ENCODE measurements at regions not wholly inside any gene's neighbourhood (a gene's known extent, or its start where the extent isn't known, plus 50 kb on each side); places are given as distances from the start of the nearest gene placed in this dataset.

DNA sequence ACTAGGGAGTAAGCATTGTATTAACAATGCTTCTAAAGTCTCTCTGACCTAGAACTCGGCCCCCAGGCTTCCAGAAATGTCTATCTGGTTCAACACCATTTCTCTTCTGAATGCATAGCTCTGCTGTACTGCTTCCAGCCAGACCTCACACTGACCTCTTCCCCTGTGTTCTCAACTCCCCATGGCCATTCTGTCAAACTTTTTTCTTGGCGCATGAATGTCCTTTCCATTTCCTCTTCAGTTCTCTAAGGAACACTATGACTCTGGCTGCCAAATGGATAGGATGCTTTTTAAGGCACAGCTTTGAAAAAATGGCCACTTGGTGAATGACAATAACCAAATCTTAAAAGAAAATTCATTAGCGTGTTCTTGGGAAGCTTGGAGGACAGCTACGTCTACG is 425.8 kb downstream of the ETV1 start:
- no peak for TF ChIP-seq ZNF384 (IDR thresholded peaks at IDR 0.05)
- TF ChIP-seq LEF1 (IDR thresholded peaks at IDR 0.05; ENCODE audit: borderline replicate concordance), result no peak
- TF ChIP-seq FOXK2 (IDR thresholded peaks at IDR 0.05), result no peak
- TF ChIP-seq BHLHE40 (IDR thresholded peaks at IDR 0.05; ENCODE audit: borderline replicate concordance), result no peak
- TF ChIP-seq SP1 (IDR thresholded peaks at IDR 0.05), result no peak
- no peak for TF ChIP-seq TARDBP (IDR thresholded peaks at IDR 0.05)
- TF ChIP-seq FOXA1 (IDR thresholded peaks at IDR 0.05), result no peak
- no peak for TF ChIP-seq FOXM1 (IDR thresholded peaks at IDR 0.05; ENCODE audit: borderline replicate concordance)
- no peak for TF ChIP-seq ARNT (IDR thresholded peaks at IDR 0.05)

Measured in HEK293T (cell line).